Mucosa of descending colon (tissue), 3 donors: ENCODE measurements at regions not wholly inside any gene's neighbourhood (a gene's known extent, or its start where the extent isn't known, plus 50 kb on each side); places are given as distances from the start of the nearest gene placed in this dataset.

Experiments
- ATAC-seq: fragments of 200-7000 bp; cut with Tn5 transposase; one replicate; pipeline ENCODE4 v1.9.1; 2020; ENCODE audit warnings: mild to moderate bottlenecking, moderate library complexity
- DNase-seq, 3 donors: peaks; one replicate each; pipeline ENCODE4 v3.0.0-alpha.2; 2020
- H3K36me3 ChIP-seq: fragments of 200-600 bp; one replicate; pipeline ENCODE4 v1.8.0; 2021; ENCODE audit warnings: low read depth, mild to moderate bottlenecking
- H3K4me1 ChIP-seq: fragments of 200-600 bp; one replicate; pipeline ENCODE4 v1.8.0; 2021; ENCODE audit warnings: low read depth, mild to moderate bottlenecking
- H3K4me3 ChIP-seq: fragments of 200-600 bp; one replicate; pipeline ENCODE4 v1.8.0; 2021; ENCODE audit warnings: mild to moderate bottlenecking
- H3K9me3 ChIP-seq: fragments of 200-600 bp; one replicate; pipeline ENCODE4 v1.8.0; 2021; ENCODE audit warnings: mild to moderate bottlenecking
- intact Hi-C, 2 donors: fragments of 100-400 bp; cut with DNase I in 1 of 2; cut with micrococcal nuclease in 1 of 2; formaldehyde crosslinking; loops; one replicate each; pipeline versions ENCODE4 v1.11.0 to v1.11.1; 2022; cut with DNase I, micrococcal nuclease
- TF ChIP-seq, protein P1 (sequence below): fragments of 200-600 bp; IDR thresholded peaks from one replicate; pipeline ENCODE4 v1.8.0; 2022; ENCODE audit warnings: antibody characterized with exemption, mild to moderate bottlenecking
- donor health status: DM: no; HTN: no; CAD: no; lungs with moderate emphysema.
- donor health status: DM: no; HTN: no; CAD: no.
- donor health status: DM: no; HTN: yes; CAD: no.

DNA sequence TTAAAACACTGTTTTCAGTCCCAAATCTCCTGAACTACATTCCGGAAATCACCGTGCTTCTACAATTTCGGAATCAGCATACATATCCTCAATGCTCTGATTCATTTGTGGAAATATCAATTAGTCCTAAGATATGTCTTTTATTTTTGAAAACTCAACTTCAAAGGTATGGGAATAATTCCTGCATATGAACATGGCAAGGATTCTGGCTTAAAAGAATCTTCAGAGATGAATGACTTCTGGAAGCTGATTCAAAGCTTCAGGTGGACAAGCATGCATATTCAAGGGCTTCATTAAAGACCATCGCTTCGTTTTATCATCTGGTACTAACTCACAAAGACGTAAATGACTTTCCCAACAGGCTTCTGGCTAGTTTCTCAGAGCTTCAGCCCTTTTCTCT lies 246.0 kb upstream of the LRRN1 start:
- no peak for DNase-seq
- ATAC-seq: no peak
- Histone ChIP-seq H3K4me1 (no peaks in the 10 kb centered on the region), H3K4me3 (no peak overlapping the region), H3K36me3 (no peaks in the 10 kb centered on the region), H3K9me3 (peaks cover 2% of the 10 kb centered on the region)
- TF ChIP-seq, protein P1, sequence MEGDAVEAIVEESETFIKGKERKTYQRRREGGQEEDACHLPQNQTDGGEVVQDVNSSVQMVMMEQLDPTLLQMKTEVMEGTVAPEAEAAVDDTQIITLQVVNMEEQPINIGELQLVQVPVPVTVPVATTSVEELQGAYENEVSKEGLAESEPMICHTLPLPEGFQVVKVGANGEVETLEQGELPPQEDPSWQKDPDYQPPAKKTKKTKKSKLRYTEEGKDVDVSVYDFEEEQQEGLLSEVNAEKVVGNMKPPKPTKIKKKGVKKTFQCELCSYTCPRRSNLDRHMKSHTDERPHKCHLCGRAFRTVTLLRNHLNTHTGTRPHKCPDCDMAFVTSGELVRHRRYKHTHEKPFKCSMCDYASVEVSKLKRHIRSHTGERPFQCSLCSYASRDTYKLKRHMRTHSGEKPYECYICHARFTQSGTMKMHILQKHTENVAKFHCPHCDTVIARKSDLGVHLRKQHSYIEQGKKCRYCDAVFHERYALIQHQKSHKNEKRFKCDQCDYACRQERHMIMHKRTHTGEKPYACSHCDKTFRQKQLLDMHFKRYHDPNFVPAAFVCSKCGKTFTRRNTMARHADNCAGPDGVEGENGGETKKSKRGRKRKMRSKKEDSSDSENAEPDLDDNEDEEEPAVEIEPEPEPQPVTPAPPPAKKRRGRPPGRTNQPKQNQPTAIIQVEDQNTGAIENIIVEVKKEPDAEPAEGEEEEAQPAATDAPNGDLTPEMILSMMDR: no peak
- intact Hi-C loops: no loop called here

DNA sequence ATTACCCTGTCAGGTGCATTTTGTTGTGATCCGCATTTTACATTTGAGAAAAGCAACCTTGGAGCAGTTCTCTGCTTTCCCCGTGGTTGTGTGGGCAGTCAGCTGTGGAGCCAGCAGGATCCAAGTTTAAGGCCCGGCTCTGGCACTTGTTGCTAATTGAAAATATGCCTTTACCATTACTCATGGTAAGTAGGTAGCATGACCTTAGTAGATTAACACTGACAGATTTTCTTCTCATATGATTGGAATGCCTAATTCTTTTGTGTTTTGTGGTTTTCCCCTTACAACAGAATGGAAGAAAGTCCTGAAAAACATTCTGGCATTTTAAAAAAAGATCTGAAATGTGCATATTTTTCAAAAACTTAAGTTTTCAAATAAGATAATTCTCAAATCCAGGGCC lies 246.5 kb upstream of the LRRN1 start:
- H3K4me3 ChIP-seq: no peak overlapping the region
- H3K9me3 ChIP-seq: peaks cover 2% of the 10 kb centered on the region
- DNase-seq (no peak), ATAC-seq (no peak)
- no peaks in the 10 kb centered on the region for H3K4me1 ChIP-seq
- no peaks in the 10 kb centered on the region for H3K36me3 ChIP-seq
- intact Hi-C loops: no loop called here
- TF ChIP-seq, protein P1: no peak

DNA sequence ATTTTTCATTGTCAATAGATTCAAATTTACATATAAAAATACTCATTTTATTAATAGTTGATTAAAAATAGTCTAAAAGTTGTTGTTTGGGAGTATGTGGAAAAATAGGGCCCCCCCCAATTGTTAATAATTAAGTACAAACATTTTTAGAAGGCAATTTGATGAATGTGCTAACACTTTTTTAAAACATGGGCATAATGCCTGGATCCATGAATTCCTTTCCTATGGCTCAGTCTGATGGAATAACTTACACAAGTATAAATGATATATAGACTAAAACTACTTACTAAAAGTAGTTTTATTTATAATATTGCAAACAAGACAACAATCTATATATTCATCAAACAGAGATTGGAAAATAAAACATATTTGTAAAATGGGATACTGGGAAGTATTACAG lies 247.2 kb upstream of the LRRN1 start:
- Histone ChIP-seq H3K36me3 (no peaks in the 10 kb centered on the region), H3K4me3 (no peak overlapping the region), H3K4me1 (no peaks in the 10 kb centered on the region), H3K9me3 (peaks cover 2% of the 10 kb centered on the region)
- DNase-seq (no peak), ATAC-seq (no peak)
- TF ChIP-seq, protein P1: no peak
- intact Hi-C loops: no loop called here

DNA sequence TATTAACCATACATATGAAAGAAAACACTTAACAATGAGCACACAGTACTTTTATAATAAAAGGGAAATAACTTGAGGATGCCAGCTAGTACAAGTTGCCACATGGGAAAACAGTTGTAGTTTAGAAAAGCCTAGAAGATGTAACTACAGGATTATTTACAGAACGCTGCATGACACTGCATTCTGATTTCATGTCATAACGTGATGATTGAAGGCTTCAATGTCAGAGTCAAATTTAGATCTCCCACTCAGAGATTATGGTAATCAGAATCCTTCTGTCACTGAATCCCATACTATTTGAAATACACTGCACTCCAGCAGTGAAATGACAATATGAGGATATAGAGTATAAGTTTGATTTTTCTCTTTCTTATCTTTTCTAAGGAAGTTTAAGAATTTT lies 253.9 kb upstream of the LRRN1 start:
- H3K9me3 ChIP-seq: no peaks in the 10 kb centered on the region
- intact Hi-C loops: no loop called here

DNA sequence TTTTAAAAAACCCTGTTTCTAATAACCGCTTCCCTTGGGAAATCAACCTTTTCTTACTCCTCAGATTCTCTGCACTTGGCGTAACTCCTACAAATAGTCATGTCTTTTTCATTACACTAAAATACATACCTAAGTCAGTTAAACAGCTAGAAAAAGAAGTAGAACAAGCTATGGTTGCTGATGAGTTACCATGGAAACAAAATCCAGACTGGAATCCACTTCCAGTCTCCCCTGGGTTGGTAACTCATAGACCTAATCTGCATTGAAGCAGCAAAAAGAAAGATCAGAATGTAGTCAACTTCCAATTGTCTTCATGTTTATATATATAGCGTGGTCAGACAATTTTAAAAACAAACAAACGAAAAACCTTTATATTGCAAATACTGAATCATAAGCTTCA lies 260.8 kb upstream of the LRRN1 start:
- intact Hi-C loops: no loop called here
- DNase-seq (no peak), ATAC-seq (no peak)
- no peak overlapping the region for H3K4me3 ChIP-seq
- no peaks in the 10 kb centered on the region for H3K9me3 ChIP-seq
- no peaks in the 10 kb centered on the region for H3K4me1 ChIP-seq
- H3K36me3 ChIP-seq: no peaks in the 10 kb centered on the region
- TF ChIP-seq, protein P1: no peak

More for the DNA sequence above, 253.9 kb upstream of the LRRN1 start:
- H3K4me1 ChIP-seq: no peaks in the 10 kb centered on the region
- DNase-seq (no peak), ATAC-seq (no peak)
- H3K4me3 ChIP-seq: no peak overlapping the region
- TF ChIP-seq, protein P1: no peak
- no peaks in the 10 kb centered on the region for H3K36me3 ChIP-seq

DNA sequence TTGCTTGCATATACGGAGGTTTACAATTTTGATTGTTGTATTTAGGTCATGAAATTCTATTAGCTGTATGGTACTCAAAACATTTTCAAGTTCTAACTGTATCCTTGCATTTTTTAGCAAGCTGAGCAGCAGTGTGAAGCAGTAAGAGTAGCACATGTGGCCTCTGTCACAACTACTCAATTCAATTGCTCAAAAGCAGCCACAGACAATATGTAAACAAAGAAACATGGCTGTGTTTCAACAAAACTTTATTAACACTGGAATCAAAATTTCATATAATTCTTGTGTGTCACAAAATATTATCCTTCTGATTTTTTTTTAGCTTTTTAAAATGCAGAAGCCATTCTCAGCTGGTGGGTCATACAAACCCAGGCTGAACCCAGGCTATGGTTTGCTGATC lies 266.7 kb upstream of the LRRN1 start:
- Histone ChIP-seq H3K36me3 (no peaks in the 10 kb centered on the region), H3K4me3 (no peak overlapping the region), H3K4me1 (no peaks in the 10 kb centered on the region), H3K9me3 (no peaks in the 10 kb centered on the region)
- TF ChIP-seq, protein P1: no peak
- intact Hi-C loops: no loop called here
- ATAC-seq: no peak
- DNase-seq: no peak
